ENCODE measurements at regions not wholly inside any gene's neighbourhood (a gene's known extent, or its start where the extent isn't known, plus 50 kb on each side); places are given as distances from the start of the nearest gene placed in this dataset.

DNA sequence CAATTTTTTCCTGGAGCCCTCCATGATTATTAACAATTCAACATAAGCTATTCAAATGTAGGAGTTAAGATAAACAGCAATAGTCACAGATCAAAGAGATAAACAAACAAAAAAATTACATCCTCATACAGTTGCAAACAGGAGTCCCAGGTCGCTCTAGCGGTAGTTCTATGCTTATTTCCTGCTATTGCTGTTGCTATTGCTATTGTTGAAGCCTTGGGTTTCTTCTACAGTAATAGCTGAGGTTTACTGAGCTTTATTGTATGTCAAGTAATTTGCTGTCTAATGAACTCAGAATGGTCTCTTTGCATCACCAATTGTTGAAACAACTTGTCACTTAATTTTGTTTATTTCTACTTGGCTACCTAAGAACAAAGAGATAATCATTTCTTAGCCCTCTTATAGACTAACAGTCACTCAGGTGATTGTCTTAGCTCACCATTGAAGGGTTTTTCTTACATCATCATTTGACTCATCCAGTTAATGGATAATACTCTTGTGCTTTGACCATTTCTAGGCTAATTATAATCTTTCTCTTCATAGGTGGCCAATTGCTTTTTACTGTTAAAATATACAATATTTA is 654.6 kb downstream of the MECOM start:
- TF ChIP-seq POLR2AphosphoS5 (IDR thresholded peaks at IDR 0.05; ENCODE audit: low read depth, low read length) (no peak), POLR2A (IDR thresholded peaks at IDR 0.05; ENCODE audit: borderline replicate concordance, extremely low read depth, insufficient read depth, insufficient read length) (no peak), CTCF (IDR thresholded peaks at IDR 0.05 in 2 of 3, conservative IDR thresholded peaks at IDR 0.05 in 1 of 3; ENCODE audit: borderline replicate concordance in 1 of 3, insufficient read depth in 1 of 3, low read depth in 2 of 3, low read length in 2 of 3) (no peak), EZH2phosphoT487 (IDR thresholded peaks at IDR 0.05; ENCODE audit: borderline replicate concordance) (no peak), EZH2 (IDR thresholded peaks at IDR 0.05) (no peak), CEBPB (IDR thresholded peaks at IDR 0.05; ENCODE audit: low read depth) (no peak), ZBTB33 (IDR thresholded peaks at IDR 0.05; ENCODE audit: extremely low read depth, insufficient replicate concordance, low read length) (no peak), YY1 (IDR thresholded peaks at IDR 0.05; ENCODE audit: extremely low read depth, insufficient replicate concordance, low read depth, low read length) (no peak)
